ENCODE measurements at regions not wholly inside any gene's neighbourhood (a gene's known extent, or its start where the extent isn't known, plus 50 kb on each side); places are given as distances from the start of the nearest gene placed in this dataset.

GRCh38 chr2:6755456-6755855, 110.3 kb downstream of the CMPK2 start:
- H3K9me3 ChIP-seq, result no peaks in the 10 kb centered on the region
- ChIA-PET POLR2A (no interaction called here), CTCF (no interaction called here)
- Mint-ChIP-seq H3K4me1 (no peaks in the 10 kb centered on the region), H3K27ac (no peak overlapping the region), H3K27me3 (peaks cover 3 to 8% of the 10 kb centered on the region in 2 donors), H3K36me3 (no peaks in the 10 kb centered on the region), H3K9me3 (no peaks in the 10 kb centered on the region), H3K4me3 (no peak overlapping the region)
- H3K27me3 ChIP-seq (replicated peaks in 1 of 2; ENCODE audit: control insufficient read depth in 2 of 2, extremely low read depth in 1 of 2, insufficient read depth in 2 of 2, low read length in 1 of 2), result peaks cover 2 to 18% of the 10 kb centered on the region in 2 experiments
- no peak overlapping the region for H3K4me3 ChIP-seq (ENCODE audit: control insufficient read depth in 1 of 2, extremely low read depth in 1 of 2, low read length in 1 of 2)
- no peak for ATAC-seq (replicated peaks in 1 of 4)
- H3K4me1 ChIP-seq (ENCODE audit: control insufficient read depth in 1 of 2, extremely low read depth in 1 of 2, insufficient read depth in 2 of 2, low read length in 2 of 2), result no peaks in the 10 kb centered on the region
- no peak overlapping the region for H3K27ac ChIP-seq (ENCODE audit: low read length)
- no peak for DNase-seq
- 89% methylated on average over 3 of the region's 6 CpGs for WGBS (ENCODE audit: insufficient coverage)
- no peaks in the 10 kb centered on the region for H3K36me3 ChIP-seq (ENCODE audit: control insufficient read depth in 2 of 2, extremely low read depth in 1 of 2, insufficient read depth in 1 of 2, low read length in 1 of 2)

GRCh38 chr2:6757215-6757614, 108.5 kb downstream of the CMPK2 start:
- no peaks in the 10 kb centered on the region for H3K9me3 ChIP-seq
- WGBS (ENCODE audit: insufficient coverage), result 78% methylated on average over 8 of the region's 10 CpGs

GRCh38 chr2:6759689-6760088, 106.0 kb downstream of the CMPK2 start:
- WGBS (ENCODE audit: insufficient coverage), result 97% methylated on average over 2 of the region's 2 CpGs

More at GRCh38 chr2:6757215-6757614, 108.5 kb downstream of the CMPK2 start:
- H3K36me3 ChIP-seq (ENCODE audit: control insufficient read depth in 2 of 2, extremely low read depth in 1 of 2, insufficient read depth in 1 of 2, low read length in 1 of 2), result no peaks in the 10 kb centered on the region
- H3K4me3 Mint-ChIP-seq, result no peak overlapping the region
- no peaks in the 10 kb centered on the region for H3K4me1 Mint-ChIP-seq
- ChIA-PET CTCF (interaction anchor here in 1 of 2 donors (0.6 kb wide), 1 partner anchor 66 kb away, joined by 3 read pairs; no protein-coding TSS in a partner anchor), POLR2A (no interaction called here)
- H3K9me3 Mint-ChIP-seq, result no peaks in the 10 kb centered on the region
- H3K27ac Mint-ChIP-seq, result no peak overlapping the region
- no peaks in the 10 kb centered on the region for H3K4me1 ChIP-seq (ENCODE audit: control insufficient read depth in 1 of 2, extremely low read depth in 1 of 2, insufficient read depth in 2 of 2, low read length in 2 of 2)
- no peak overlapping the region for H3K27ac ChIP-seq (ENCODE audit: low read length)
- ATAC-seq (replicated peaks in 1 of 4) (no peak), DNase-seq (no peak)
- H3K27me3 Mint-ChIP-seq, result peaks cover 3 to 8% of the 10 kb centered on the region in 2 donors
- no peaks in the 10 kb centered on the region for H3K36me3 Mint-ChIP-seq
- H3K4me3 ChIP-seq (ENCODE audit: control insufficient read depth in 1 of 2, extremely low read depth in 1 of 2, low read length in 1 of 2), result no peak overlapping the region
- H3K27me3 ChIP-seq (replicated peaks in 1 of 2; ENCODE audit: control insufficient read depth in 2 of 2, extremely low read depth in 1 of 2, insufficient read depth in 2 of 2, low read length in 1 of 2), result peaks cover 2 to 18% of the 10 kb centered on the region in 2 experiments

GRCh38 chr2:6760132-6760531, 105.6 kb downstream of the CMPK2 start:
- H3K4me1 Mint-ChIP-seq, result no peaks in the 10 kb centered on the region
- no peak overlapping the region for H3K4me3 Mint-ChIP-seq
- CTCF ChIA-PET, result no interaction called here
- POLR2A ChIA-PET, result no interaction called here
- no peaks in the 10 kb centered on the region for H3K36me3 Mint-ChIP-seq
- ATAC-seq (replicated peaks in 1 of 4) (no peak), DNase-seq (no peak)
- no peaks in the 10 kb centered on the region for H3K9me3 ChIP-seq
- H3K27ac Mint-ChIP-seq, result no peak overlapping the region
- H3K9me3 Mint-ChIP-seq, result no peaks in the 10 kb centered on the region
- no peaks in the 10 kb centered on the region for H3K36me3 ChIP-seq (ENCODE audit: control insufficient read depth in 2 of 2, extremely low read depth in 1 of 2, insufficient read depth in 1 of 2, low read length in 1 of 2)
- peaks cover 0 to 3% of the 10 kb centered on the region in 2 donors for H3K27me3 Mint-ChIP-seq
- H3K4me3 ChIP-seq (ENCODE audit: control insufficient read depth in 1 of 2, extremely low read depth in 1 of 2, low read length in 1 of 2), result no peak overlapping the region
- H3K4me1 ChIP-seq (ENCODE audit: control insufficient read depth in 1 of 2, extremely low read depth in 1 of 2, insufficient read depth in 2 of 2, low read length in 2 of 2), result no peaks in the 10 kb centered on the region
- H3K27me3 ChIP-seq (replicated peaks in 1 of 2; ENCODE audit: control insufficient read depth in 2 of 2, extremely low read depth in 1 of 2, insufficient read depth in 2 of 2, low read length in 1 of 2), result peaks cover 0 to 15% of the 10 kb centered on the region in 2 experiments
- 90% methylated on average over 3 of the region's 5 CpGs for WGBS (ENCODE audit: insufficient coverage)
- H3K27ac ChIP-seq (ENCODE audit: low read length), result no peak overlapping the region

More at GRCh38 chr2:6759689-6760088, 106.0 kb downstream of the CMPK2 start:
- Mint-ChIP-seq H3K27ac (no peak overlapping the region), H3K9me3 (no peaks in the 10 kb centered on the region), H3K4me1 (no peaks in the 10 kb centered on the region), H3K27me3 (peaks cover 0 to 3% of the 10 kb centered on the region in 2 donors), H3K36me3 (no peaks in the 10 kb centered on the region), H3K4me3 (no peak overlapping the region)
- Histone ChIP-seq H3K27ac (ENCODE audit: low read length) (no peak overlapping the region), H3K9me3 (no peaks in the 10 kb centered on the region), H3K4me3 (ENCODE audit: control insufficient read depth in 1 of 2, extremely low read depth in 1 of 2, low read length in 1 of 2) (no peak overlapping the region), H3K36me3 (ENCODE audit: control insufficient read depth in 2 of 2, extremely low read depth in 1 of 2, insufficient read depth in 1 of 2, low read length in 1 of 2) (no peaks in the 10 kb centered on the region), H3K4me1 (ENCODE audit: control insufficient read depth in 1 of 2, extremely low read depth in 1 of 2, insufficient read depth in 2 of 2, low read length in 2 of 2) (no peaks in the 10 kb centered on the region), H3K27me3 (replicated peaks in 1 of 2; ENCODE audit: control insufficient read depth in 2 of 2, extremely low read depth in 1 of 2, insufficient read depth in 2 of 2, low read length in 1 of 2) (peaks cover 0 to 15% of the 10 kb centered on the region in 2 experiments)
- DNase-seq (no peak), ATAC-seq (replicated peaks in 1 of 4) (no peak)
- POLR2A ChIA-PET, result no interaction called here
- CTCF ChIA-PET, result no interaction called here

GRCh38 chr2:6764968-6765723, 100.6 kb downstream of the CMPK2 start:
- no peak overlapping the region for H3K4me3 Mint-ChIP-seq
- ATAC-seq (replicated peaks in 1 of 4) (no peak), DNase-seq (no peak)
- Histone ChIP-seq H3K36me3 (ENCODE audit: control insufficient read depth in 2 of 2, extremely low read depth in 1 of 2, insufficient read depth in 1 of 2, low read length in 1 of 2) (no peaks in the 10 kb centered on the region), H3K4me1 (ENCODE audit: control insufficient read depth in 1 of 2, extremely low read depth in 1 of 2, insufficient read depth in 2 of 2, low read length in 2 of 2) (no peaks in the 10 kb centered on the region), H3K4me3 (ENCODE audit: control insufficient read depth in 1 of 2, extremely low read depth in 1 of 2, low read length in 1 of 2) (no peak overlapping the region), H3K27ac (ENCODE audit: low read length) (no peak overlapping the region), H3K27me3 (replicated peaks in 1 of 2; ENCODE audit: control insufficient read depth in 2 of 2, extremely low read depth in 1 of 2, insufficient read depth in 2 of 2, low read length in 1 of 2) (peaks cover 0 to 9% of the 10 kb centered on the region in 2 experiments), H3K9me3 (no peaks in the 10 kb centered on the region)
- H3K27me3 Mint-ChIP-seq, result peaks cover 0 to 1% of the 10 kb centered on the region in 2 donors
- no peaks in the 10 kb centered on the region for H3K36me3 Mint-ChIP-seq
- H3K4me1 Mint-ChIP-seq, result no peaks in the 10 kb centered on the region
- ChIA-PET CTCF (no interaction called here), POLR2A (no interaction called here)
- 50% methylated on average over 1 of the region's 9 CpGs for WGBS (ENCODE audit: insufficient coverage)
- H3K9me3 Mint-ChIP-seq, result no peaks in the 10 kb centered on the region
- no peak overlapping the region for H3K27ac Mint-ChIP-seq

GRCh38 chr2:6769346-6769745, 96.4 kb downstream of the CMPK2 start:
- Mint-ChIP-seq H3K4me1 (peaks cover 0 to 14% (median 11%) of the 10 kb centered on the region in 3 donors), H3K36me3 (no peaks in the 10 kb centered on the region), H3K27me3 (peaks cover 20 to 21% of the 10 kb centered on the region in 2 donors), H3K9me3 (no peaks in the 10 kb centered on the region), H3K4me3 (no peak overlapping the region), H3K27ac (no peak overlapping the region)
- Histone ChIP-seq H3K4me1 (ENCODE audit: control insufficient read depth in 1 of 2, extremely low read depth in 1 of 2, insufficient read depth in 2 of 2, low read length in 2 of 2) (peaks cover 0 to 4% of the 10 kb centered on the region in 2 experiments), H3K27ac (ENCODE audit: low read length) (no peak overlapping the region), H3K27me3 (replicated peaks in 1 of 2; ENCODE audit: control insufficient read depth in 2 of 2, extremely low read depth in 1 of 2, insufficient read depth in 2 of 2, low read length in 1 of 2) (peaks cover 6 to 34% of the 10 kb centered on the region in 2 experiments), H3K4me3 (ENCODE audit: control insufficient read depth in 1 of 2, extremely low read depth in 1 of 2, low read length in 1 of 2) (no peak overlapping the region), H3K36me3 (ENCODE audit: control insufficient read depth in 2 of 2, extremely low read depth in 1 of 2, insufficient read depth in 1 of 2, low read length in 1 of 2) (no peaks in the 10 kb centered on the region), H3K9me3 (no peaks in the 10 kb centered on the region)
- ChIA-PET CTCF (no interaction called here), POLR2A (no interaction called here)
- ATAC-seq (replicated peaks in 1 of 4) (no peak), DNase-seq (no peak)
